OCI-LY7 (cell line): ENCODE measurements at regions not wholly inside any gene's neighbourhood (a gene's known extent, or its start where the extent isn't known, plus 50 kb on each side); places are given as distances from the start of the nearest gene placed in this dataset.

Source experiments
- EZH2phosphoT487 ChIP-seq: fragments of 200-600 bp; sonication (generic); IDR thresholded peaks from 2 replicates; pipeline ENCODE4 v1.6.1; 2018; ENCODE audit warnings: low read depth, borderline replicate concordance, mild to moderate bottlenecking, mixed run types, antibody characterized with exemption, low read length, moderate library complexity, mixed read lengths
- TF ChIP-seq, protein P1 (sequence below): fragments of 200-600 bp; sonication (generic); conservative IDR thresholded peaks from 2 replicates; pipeline ENCODE4 v1.5.1; 2014; ENCODE audit warnings: mild to moderate bottlenecking, antibody characterized with exemption, low read length, moderate library complexity, mixed read lengths

- TF ChIP-seq, protein P1, sequence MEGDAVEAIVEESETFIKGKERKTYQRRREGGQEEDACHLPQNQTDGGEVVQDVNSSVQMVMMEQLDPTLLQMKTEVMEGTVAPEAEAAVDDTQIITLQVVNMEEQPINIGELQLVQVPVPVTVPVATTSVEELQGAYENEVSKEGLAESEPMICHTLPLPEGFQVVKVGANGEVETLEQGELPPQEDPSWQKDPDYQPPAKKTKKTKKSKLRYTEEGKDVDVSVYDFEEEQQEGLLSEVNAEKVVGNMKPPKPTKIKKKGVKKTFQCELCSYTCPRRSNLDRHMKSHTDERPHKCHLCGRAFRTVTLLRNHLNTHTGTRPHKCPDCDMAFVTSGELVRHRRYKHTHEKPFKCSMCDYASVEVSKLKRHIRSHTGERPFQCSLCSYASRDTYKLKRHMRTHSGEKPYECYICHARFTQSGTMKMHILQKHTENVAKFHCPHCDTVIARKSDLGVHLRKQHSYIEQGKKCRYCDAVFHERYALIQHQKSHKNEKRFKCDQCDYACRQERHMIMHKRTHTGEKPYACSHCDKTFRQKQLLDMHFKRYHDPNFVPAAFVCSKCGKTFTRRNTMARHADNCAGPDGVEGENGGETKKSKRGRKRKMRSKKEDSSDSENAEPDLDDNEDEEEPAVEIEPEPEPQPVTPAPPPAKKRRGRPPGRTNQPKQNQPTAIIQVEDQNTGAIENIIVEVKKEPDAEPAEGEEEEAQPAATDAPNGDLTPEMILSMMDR = no peak
- TF ChIP-seq EZH2phosphoT487 = no peak
Observed at GRCh38 chr10:4504550-4504949, 321.5 kb upstream of the AKR1E2 start.
